Stimulated activated CD4-positive, alpha-beta T cell treated with anti-CD3 and anti-CD28 coated beads, Interleukin-4, amount 100 ng/mL, for 4 hours (primary cell): ENCODE measurements at regions not wholly inside any gene's neighbourhood (a gene's known extent, or its start where the extent isn't known, plus 50 kb on each side); places are given as distances from the start of the nearest gene placed in this dataset.
"Not testable (repeated sequence)": the region's sequence is repeated elsewhere in the genome, so short reads cannot be mapped to it uniquely, and the experiment has no call there.

ENCODE experiments used
- DNase-seq, 2 experiments: peaks; one replicate each; pipeline ENCODE4 v3.0.0-alpha.2; 2020

DNA sequence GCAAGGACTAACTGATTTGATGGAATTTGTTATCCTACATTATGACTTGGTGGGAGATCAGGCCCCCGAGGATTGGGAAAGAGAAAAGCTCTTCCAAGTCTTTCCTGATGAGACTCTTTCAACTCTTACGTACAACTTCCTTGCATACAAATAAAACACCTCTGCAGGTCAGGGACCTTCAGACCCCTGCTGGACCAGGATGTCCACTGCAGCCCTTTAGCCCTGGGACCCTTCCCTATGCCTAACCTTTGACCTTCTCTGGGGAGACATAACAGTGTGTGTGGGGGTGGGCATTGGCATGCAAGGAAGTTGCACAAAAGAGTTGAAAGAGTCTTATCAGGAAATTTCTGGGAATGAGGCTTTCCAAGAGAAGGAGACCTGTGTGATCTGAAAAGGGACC lies 859.4 kb downstream of the TYW1 start:
- no peak for DNase-seq

DNA sequence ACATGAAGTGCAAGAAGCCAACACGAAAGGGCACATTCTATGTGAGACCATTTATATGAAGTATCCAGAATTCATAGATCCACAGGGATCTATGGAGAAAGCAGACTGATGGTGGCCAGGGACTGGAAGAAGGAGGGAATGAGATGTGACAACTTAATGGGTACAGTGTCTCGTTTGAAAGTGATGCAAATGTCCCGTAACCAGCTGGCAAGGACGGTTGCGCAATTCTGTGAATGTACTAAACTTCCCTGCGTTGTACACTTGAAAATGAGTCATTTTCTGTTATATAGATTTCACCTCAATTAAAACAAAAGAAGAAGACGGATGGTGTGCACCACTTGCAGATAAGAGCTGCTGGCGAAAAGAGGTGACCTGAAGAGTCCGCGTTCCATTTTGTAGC lies 861.1 kb downstream of the TYW1 start:
- DNase-seq: no peak

DNA sequence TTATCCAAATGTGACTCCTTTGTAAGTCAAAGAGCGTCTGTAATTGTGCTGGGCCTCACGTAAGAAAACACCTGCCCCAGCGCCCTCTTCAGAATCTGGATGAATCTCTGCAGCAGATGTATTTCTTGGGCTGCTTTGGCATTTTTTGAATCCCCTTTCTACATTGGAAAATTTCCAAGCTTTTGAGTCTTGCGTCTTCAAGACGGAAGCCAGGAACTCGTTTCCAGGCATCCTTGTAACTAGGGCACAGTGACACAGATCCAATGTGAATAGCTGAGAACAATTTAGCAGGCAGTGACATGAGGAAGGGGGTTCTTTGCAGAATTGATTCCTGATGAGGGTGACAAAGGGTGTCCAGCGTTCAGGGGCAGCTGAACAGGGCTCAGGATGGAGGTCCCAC lies 862.3 kb downstream of the TYW1 start:
- no peak for DNase-seq

DNA sequence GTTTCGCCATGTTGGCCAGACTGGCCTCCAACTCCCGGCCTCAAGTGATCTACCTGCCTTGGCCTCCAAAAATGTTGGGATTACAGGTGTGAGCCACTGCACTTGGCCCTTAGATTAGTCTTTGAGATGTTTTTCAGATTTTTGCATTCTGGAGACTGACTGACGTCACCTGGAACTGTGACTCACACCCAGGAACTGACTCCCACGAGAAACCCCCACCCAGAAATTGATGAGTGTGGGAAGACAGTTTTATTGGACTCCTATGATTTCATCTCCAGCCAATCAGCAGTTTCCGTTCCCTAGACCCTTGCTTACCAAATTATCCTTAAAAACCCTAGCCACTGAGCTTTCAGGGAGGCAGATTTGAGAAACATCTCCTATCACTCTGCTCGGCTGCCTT lies 867.3 kb downstream of the TYW1 start:
- DNase-seq: no peak

DNA sequence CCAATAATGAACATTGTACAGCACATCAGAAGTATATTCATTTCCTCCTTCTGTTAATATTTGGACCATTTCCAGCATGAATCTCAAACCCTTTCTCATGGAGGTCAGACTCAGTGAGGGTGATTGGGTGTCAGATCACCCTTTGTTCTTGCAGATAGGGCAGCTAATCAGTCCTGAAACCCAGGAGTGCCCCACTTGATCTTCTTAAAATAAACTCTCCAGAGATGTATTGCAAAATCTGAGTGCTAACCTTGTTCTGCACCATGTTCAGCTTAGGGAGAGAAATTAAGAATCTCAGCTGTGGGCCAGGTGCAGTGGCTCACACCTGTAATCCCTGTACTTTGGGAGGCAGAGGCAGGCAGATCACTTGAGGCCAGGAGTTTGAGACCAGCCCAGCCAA lies 869.4 kb downstream of the TYW1 start:
- DNase-seq: no peak

DNA sequence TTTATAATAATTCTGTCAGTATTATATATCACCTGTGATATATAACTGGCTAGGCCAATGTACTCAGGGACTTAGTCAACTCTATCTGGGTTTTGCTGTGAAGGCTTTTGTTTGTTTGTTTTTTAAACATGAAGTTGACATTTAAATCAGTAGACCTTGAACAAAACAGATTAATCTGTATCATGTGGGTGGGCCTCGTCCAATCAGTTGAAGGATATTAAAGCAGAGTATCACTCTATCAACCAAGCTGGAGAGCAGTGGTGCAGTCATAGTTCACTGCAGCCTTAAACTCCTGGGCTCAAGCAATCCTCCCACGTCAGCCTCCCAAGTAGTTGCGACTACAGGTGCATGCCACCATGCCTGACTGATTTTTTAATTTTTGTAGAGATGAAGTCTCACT lies 870.2 kb downstream of the TYW1 start:
- DNase-seq: no peak

DNA sequence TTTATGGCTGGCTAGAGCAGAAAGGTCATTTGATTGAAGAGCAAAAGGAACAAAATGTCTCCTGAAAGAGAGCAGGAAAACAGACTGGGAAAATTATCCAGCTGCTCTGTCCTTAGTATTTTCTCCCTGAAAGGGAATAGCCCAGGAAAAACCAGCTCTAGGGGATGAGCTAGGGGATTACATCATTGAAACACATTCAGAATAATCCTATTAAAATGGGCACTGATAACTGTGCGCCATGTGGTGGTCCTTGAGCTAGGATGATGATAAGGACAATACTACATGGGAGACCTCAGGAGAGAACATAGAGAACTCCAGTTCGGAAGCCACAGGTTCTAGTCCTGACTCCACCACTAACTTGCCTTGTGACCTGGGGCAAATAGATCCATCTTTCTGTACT lies 873.8 kb downstream of the TYW1 start:
- DNase-seq: no peak

DNA sequence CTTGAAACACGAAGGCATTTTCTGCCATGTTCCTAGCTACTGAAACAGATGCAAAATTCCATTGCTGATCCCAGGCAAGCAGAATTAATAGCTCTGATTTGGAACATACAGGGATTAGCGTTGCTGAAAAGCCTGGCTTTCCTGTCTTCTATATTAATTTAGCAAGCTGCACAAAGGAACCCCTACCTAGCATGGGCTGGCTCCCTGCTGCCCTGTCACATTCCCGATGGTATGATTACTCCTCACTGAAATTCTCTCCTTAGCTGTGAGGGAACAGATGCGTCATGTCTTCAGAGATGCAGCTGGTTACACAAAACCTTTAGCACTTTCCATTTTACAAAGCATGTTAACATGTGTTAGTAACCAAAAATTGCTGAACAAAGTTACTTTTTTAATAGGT lies 878.9 kb downstream of the TYW1 start:
- DNase-seq: no peak

DNA sequence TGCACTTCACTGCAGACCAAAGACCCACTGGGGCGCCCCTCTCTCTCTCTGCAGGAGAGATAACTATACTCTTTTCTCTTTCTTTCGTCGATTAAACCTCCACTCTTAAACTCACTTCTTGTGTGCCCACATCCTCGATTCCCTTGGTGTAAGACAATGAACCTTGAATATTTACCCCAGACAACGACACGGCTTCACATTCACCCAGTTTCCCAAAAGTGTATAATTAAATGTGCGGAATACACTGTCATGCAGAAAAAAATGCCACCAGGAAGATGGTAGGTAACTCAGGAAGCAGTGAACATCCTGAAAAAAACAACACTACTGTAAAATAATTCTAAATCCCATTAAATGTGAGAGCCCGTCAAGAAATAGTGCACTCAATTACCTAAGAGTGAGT lies 882.2 kb downstream of the TYW1 start:
- no peak for DNase-seq

DNA sequence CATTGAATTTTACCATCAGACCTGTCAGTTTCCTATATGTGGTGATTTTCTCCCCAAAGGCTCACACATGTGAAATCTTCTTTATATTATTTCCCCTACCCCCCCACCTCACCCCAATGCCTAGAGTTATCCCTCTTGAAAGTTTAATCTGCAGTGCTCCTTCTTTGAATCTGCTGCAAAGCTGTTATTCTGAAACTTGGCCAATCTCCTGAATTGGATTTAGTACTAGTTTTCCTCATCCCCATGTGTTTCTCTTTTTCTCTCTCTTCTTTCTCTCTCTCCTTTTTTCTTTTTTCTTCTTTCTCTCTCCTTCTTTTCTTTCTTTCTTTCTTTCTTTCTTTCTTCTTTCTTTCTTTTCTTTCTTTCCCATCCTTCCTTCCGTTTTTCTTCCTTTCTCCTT lies 886.2 kb downstream of the TYW1 start:
- no peak for DNase-seq

DNA sequence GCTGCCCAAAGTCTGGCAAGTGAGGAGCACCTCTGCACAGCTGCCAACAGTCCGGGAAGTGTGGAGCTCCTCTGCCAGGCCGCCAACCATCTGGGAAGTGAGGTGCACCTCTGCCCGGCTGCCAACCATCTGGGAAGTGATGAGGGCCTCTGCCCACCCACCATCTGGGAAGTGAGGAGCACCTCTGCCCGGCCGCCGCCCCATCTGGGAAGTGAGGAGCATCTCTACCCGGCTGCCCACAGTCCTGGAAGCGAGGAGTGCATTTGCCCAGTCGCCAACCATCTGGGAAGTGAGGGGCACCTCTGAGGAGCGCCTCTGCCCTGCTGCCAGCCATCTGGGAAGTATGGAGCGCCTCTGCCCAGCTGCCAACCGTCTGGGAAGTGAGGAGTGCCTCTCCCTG lies 893.7 kb downstream of the TYW1 start:
- no peak for DNase-seq

DNA sequence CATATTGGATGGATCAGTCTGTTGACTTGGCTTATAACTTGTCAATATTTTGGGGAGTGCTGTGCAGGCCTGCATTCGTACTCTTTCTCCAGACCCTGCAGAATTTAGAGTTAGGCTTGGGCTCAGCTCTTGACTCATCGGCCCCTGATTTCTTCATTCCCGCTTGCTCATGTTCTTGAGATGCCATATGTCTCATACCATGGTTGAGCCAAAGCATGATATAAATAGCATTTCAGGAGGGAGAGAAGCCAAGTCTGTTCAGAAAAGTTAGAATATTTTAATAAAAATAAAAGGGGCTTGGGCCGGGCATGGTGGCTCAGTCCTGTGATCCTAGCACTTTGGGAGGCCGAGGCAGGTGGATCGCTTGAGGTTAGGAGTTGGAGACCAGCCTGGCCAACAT lies 898.1 kb downstream of the TYW1 start:
- no peak for DNase-seq

DNA sequence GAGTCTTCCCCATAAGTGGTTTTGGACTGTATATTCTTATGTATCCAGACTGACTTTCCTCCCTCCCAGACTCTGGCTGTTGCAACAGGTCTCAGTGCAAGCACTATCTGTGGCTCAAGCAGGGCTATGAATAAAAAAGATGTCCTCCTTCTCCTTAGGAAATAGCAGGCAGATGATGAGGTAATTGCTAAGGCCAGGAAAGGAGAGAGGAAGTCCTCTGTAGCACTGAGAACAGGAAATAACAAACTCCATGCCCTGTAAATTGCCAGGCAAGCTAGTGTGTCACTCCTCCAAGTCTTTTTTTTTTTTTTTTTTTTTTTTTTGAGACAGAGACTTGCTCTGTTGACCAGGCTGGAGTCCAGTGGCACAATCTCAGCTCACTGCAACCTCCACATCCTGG lies 900.1 kb downstream of the TYW1 start:
- no peak for DNase-seq

DNA sequence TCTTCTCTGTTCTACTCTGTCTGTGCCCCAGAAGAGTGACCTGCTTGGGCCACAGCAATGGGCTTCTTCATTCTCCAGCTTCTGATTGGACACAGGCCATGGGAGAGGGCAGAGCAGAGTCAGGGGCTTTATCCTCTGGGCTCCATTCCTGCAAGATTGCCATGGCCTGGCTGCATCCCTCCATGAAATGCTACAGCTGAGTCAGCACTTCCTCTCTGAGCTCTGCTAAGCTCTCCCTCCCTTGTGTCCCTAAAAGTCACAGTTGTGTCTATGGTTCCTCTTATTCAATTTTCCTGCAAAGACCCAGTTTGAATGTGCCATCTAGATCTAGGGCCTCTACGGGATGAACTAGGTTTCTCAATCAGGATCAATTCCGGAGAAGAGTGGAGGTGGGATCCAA lies 903.8 kb downstream of the TYW1 start:
- no peak for DNase-seq

DNA sequence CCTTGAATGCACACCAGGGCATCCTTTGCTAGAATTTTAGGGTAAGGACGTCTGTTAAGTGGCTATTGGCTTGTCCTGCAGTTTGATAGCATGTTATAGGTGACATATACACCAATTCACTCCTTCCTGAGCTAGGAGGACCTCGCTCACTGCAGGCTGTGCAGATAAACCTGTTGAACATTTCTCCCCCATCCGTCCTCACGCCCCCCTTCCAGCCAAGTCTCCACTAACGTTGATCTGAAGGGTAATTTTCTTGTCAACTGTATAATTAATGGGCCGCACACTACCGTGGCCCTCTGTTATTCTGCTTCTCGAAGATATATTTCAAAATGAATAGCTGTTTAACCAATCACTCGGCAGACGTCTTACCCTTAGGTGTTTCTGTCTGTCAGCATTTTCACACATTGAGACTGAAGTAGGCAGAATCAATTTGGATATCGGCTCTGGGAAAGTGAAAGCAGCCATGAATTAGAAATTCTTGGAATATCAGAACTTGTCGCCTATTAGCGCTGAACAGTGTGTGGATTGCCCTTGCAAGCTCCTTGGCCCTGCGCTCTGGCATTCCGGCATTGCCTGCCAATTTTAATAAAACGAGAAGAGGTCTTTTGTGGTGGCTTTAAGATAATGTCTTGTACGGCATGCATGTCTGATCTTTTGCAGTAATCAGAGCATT lies 905.3 kb downstream of the TYW1 start:
- DNase-seq: no peak

DNA sequence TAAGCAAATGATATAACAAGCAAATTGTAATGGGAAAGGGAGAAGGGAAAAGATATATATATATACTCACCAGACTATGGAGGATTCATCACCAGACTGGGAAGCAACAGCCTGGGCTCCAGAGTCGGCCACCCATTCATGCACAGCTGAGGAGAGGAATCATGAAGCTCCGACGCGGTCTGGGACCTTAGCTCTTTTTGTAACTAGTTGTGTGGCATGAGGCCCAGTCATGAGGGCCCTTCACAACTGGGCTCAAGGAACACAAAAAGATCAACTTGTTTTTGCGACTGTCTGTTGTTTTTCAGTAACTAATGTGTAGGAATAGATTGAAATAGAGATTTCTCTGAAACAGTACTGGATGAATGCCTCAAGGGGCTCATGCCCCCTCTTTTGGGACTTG lies 911.2 kb downstream of the TYW1 start:
- no peak for DNase-seq

DNA sequence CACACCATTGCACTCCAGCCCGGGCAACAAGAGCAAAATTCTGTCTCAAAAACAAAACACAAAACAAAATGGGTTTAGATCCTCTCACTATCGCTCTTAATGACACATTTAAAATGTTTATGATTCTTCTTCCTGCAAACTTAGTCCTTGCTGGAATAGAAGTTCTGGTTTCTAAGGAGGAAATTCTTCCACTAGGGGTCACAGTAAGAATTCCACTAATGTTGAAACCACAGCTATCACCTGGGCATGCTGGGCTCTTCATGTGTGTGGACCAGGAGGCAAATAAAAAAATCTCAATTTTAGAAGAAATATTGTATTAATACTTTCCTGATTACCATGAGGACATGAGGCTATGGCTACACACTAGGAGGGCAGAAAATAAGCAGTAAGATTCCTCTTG lies 915.8 kb downstream of the TYW1 start:
- no peak for DNase-seq

DNA sequence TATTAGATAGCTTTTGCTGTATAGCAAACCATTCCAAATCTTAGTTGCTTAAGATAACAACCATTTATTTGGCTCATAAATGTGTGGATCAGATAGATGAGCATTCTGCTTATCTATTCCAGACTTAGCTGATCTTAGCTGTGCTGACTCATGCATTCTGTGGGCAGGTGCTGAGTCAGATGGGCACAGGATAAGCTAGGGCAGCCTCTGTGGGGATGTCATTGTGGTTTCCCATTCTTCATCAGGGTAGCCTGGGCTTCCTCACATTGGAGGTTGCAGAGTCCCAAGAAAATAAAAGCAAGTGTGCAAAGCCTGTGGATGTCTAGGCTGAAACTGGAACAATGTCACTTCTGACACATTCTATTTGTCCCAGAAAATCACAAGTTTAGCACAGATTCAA lies 917.0 kb downstream of the TYW1 start:
- DNase-seq: no peak

DNA sequence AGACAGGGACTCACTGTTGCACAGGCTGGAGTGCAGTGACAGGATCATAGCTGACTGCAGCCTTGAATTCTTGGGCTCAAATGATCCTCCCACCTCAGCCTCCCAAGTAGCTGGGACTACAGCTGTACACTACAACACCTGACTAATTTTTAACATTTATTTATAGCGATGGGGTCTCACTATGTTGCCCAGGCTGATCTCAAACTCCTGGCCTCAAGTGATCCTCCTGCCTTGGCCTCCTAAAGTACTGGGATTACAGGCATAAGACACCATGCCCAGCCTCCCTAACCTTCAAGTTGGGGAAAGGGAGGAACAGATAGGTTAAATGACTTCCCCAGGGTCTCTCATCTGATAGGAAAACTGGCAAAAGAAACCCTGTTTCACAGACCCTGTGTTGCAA lies 919.5 kb downstream of the TYW1 start:
- not testable (repeated sequence) for DNase-seq

DNA sequence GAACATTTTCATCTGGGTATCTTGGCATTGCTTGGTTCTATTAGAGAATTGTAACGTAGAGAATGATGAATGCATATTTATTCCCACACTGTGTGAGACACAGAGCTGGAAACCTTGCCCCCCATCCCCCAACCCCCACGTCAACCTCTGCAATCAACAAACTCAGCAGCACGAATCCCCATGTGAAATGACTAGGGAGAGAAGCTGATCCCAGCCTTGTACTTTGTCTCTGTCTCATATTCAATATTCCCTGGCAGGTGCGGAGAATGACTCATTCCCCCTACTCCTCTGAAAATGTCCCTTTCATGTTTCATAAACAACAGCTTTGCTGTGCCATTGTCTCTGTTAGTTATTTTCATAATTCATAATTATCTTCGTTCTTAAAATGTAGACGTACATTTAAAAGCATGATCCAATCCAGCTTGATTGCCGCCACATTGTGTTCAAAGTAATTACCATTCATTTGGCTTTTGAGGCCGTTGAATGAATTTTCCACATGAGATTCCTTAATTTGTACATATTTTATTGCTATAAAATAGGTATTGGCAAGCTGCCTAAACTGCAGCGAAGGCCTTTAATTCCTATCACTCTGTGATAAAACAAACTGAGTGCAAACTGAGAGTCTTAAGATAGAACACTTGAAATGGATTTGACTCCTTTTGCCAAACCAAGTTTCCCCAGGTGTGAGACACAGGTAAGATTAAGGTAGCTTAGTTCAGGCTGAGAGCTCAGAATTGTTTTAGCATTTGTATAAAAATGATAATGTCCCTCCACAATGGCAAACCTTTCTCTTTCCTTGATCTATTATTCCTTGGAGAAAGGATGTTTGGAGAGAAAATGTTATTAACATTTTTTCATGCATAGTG lies 920.2 kb downstream of the TYW1 start:
- DNase-seq: no peak

DNA sequence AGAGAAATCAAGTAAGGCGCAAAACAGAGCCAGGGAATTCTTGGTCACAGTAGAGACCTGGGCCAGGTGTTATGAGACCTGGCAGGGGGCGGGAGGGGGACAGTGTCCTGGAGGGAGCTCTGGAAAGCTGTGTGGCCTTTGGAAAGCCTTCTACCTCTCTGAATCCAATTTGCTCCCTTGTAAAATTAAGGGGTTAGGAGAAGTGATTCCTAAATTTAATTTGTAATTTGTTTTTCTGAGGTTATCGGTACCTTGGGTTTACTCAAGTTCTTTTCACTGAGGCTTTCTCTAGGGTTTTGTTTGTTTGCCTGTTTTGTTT lies 920.8 kb downstream of the TYW1 start:
- DNase-seq: no peak

DNA sequence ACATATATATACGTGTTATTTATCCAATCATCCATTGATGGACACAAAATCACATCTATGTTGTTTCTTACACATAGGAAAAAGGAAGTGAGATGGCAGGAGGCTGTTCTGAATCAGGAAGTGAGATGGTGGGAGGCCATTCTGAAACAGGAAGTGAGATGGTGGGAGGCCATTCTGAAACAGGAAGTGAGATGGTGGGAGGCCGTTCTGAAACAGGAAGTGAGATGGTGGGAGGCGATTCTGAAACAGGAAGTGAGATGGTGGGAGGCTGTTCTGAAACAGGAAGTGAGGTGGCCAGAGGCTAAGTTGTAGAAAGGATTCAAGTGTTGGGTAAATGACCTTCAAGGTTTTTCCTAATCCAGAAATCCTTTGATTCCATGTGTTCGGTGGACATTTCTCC lies 921.5 kb downstream of the TYW1 start:
- DNase-seq: no peak

DNA sequence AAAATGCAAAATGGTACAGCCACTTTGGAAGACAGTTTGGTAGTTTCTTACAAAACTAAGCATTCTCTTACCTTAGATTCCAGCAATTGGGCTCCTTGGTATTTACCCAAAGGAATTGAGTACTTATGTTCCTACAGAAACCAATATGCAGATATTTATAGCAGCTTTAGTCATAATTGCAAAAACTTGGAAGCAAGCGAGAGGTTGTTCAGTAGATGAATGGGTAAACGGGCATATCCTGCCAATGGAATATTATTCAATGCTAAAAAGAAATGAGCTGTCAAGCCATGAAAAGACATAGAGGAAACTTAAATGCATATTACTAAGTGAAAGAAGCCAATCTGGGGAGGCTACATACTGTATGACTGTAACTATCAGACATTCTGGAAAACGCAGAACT lies 926.7 kb downstream of the TYW1 start:
- DNase-seq: no peak

DNA sequence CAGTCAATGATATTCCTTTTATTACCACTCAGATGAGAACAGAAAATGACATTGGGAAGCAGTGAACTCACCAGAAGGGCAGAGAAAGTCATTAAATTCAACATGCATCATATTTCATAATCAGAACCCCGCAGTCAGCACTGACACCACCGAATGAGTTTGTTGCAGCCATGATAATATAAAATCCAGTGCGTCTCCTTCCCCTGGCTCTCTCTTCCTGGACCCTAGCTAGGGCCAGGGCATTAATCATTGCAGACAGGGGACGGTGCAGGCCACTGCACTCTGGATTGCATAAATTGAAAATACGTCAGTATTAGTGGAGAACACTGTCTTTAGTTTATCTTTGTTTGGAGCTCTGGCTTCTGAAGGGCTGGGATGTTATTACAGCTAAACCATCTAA lies 931.5 kb downstream of the TYW1 start:
- no peak for DNase-seq

DNA sequence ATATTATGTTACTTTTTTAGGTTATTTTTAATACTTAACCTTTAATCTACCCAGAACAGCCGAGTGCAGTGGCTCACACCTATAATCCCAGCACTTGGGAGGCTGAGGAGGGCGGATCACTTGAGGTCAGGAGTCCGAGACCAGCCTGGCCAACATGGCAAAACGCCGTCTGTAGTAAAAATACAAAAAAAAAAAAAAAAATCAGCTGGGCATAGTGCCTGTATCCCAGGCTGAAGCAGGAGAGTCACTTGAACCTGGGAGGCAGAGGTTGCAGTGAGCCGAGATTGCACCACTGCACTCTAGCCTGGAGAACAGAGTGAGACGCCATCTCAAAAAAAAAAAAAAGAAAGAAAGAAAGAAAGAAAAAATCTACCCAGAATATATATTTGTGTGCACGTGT lies 939.8 kb downstream of the TYW1 start:
- not testable (repeated sequence) for DNase-seq
